Neuronal stem cell (in vitro differentiated cells): ENCODE measurements at regions not wholly inside any gene's neighbourhood (a gene's known extent, or its start where the extent isn't known, plus 50 kb on each side); places are given as distances from the start of the nearest gene placed in this dataset.

ENCODE experiments used
- DNase-seq: peaks from one replicate; pipeline ENCODE4 v3.0.0-alpha.2; 2013; ENCODE audit warnings: low spot score
- H2AFZ ChIP-seq: one replicate; pipeline ENCODE4 v1.6.1; 2013; ENCODE audit warnings: mild to moderate bottlenecking, low read length, inconsistent platforms
- H2AK5ac ChIP-seq: 2 replicates; pipeline ENCODE4 v1.6.1; 2013; ENCODE audit warnings: low read depth, mild to moderate bottlenecking, inconsistent platforms, low read length, moderate library complexity, mixed read lengths
- H2BK120ac ChIP-seq: 2 replicates; pipeline ENCODE4 v1.6.1; 2013; ENCODE audit warnings: low read depth, mild to moderate bottlenecking, inconsistent platforms, low read length, moderate library complexity, mixed read lengths
- H2BK12ac ChIP-seq: one replicate; pipeline ENCODE4 v1.6.1; 2013; ENCODE audit warnings: low read length, inconsistent platforms
- H2BK15ac ChIP-seq: 2 replicates; pipeline ENCODE4 v1.6.1; 2013; ENCODE audit warnings: mild to moderate bottlenecking, low read length, inconsistent platforms, mixed read lengths
- H2BK5ac ChIP-seq: one replicate; pipeline ENCODE4 v1.6.1; 2013; ENCODE audit warnings: inconsistent platforms, mild to moderate bottlenecking, low read length, moderate library complexity
- H3K14ac ChIP-seq: one replicate; pipeline ENCODE4 v1.6.1; 2013; ENCODE audit warnings: low read length, inconsistent platforms
- H3K18ac ChIP-seq: 2 replicates; pipeline ENCODE4 v1.6.1; 2013; ENCODE audit warnings: low read length, inconsistent platforms
- H3K23ac ChIP-seq: 2 replicates; pipeline ENCODE4 v1.6.1; 2013; ENCODE audit warnings: low read depth, mild to moderate bottlenecking, mixed read lengths, low read length, inconsistent platforms; ENCODE audit not compliant: poor library complexity
- H3K27ac ChIP-seq: replicated peaks from 3 replicates; pipeline ENCODE4 v1.5.1; 2013; ENCODE audit warnings: low read length, inconsistent platforms
- H3K27me3 ChIP-seq, 3 experiments: 2 replicates each; pipeline ENCODE4 v1.6.1; 2013; ENCODE audit warnings: low read length in 3 of 3, mild to moderate bottlenecking in 2 of 3, inconsistent platforms in 1 of 3, low read depth in 1 of 3, mixed read lengths in 1 of 3, moderate library complexity in 1 of 3; ENCODE audit not compliant: control insufficient read depth in 3 of 3, insufficient read depth in 3 of 3
- H3K36me3 ChIP-seq, 2 donors: replicated peaks in 1 of 2; 2 replicates each; pipeline ENCODE4 v1.6.1; 2013; ENCODE audit warnings: low read length in 2 of 2; ENCODE audit not compliant: control insufficient read depth in 2 of 2, insufficient read depth in 2 of 2
- H3K4ac ChIP-seq: 2 replicates; pipeline ENCODE4 v1.6.1; 2013; ENCODE audit warnings: inconsistent platforms, mild to moderate bottlenecking, low read length, moderate library complexity
- H3K4me1 ChIP-seq, 2 donors: 1 replicate in 1 of 2; 2 replicates in 1 of 2; pipeline ENCODE4 v1.6.1; 2013; ENCODE audit warnings: low read length in 2 of 2, low read depth in 1 of 2; ENCODE audit not compliant: control insufficient read depth in 2 of 2, insufficient read depth in 1 of 2
- H3K4me2 ChIP-seq: one replicate; pipeline ENCODE4 v1.6.1; 2013; ENCODE audit warnings: mild to moderate bottlenecking, low read length, inconsistent platforms; ENCODE audit not compliant: insufficient read depth, poor library complexity, severe bottlenecking
- H3K4me3 ChIP-seq, 2 donors: 2 replicates each; pipeline ENCODE4 v1.5.1; 2013; ENCODE audit warnings: low read length in 2 of 2, mild to moderate bottlenecking in 2 of 2, inconsistent platforms in 1 of 2, moderate library complexity in 1 of 2
- H3K79me1 ChIP-seq: one replicate; pipeline ENCODE4 v1.6.1; 2013; ENCODE audit warnings: low read depth, mild to moderate bottlenecking, inconsistent platforms, low read length, moderate library complexity
- H3K9ac ChIP-seq: one replicate; pipeline ENCODE4 v1.6.1; 2013; ENCODE audit warnings: mild to moderate bottlenecking, low read depth, low read length, inconsistent platforms; ENCODE audit not compliant: poor library complexity
- H3K9me3 ChIP-seq, 2 donors: replicated peaks in 1 of 2; 2 replicates each; pipeline versions ENCODE3 to v1.6.1; 2013; ENCODE audit warnings: low read length in 2 of 2, mild to moderate bottlenecking in 2 of 2, inconsistent platforms in 1 of 2, low read depth in 1 of 2, mixed read lengths in 1 of 2, moderate library complexity in 1 of 2; ENCODE audit not compliant: control insufficient read depth in 2 of 2, insufficient read depth in 1 of 2
- H4K8ac ChIP-seq: one replicate; pipeline ENCODE4 v1.6.1; 2013; ENCODE audit warnings: low read depth, mild to moderate bottlenecking, inconsistent platforms, low read length, moderate library complexity
- H4K91ac ChIP-seq: one replicate; pipeline ENCODE4 v1.6.1; 2013; ENCODE audit warnings: low read length, low read depth, mild to moderate bottlenecking, inconsistent platforms; ENCODE audit not compliant: poor library complexity
- WGBS, 2 donors: extraction: QIAGEN DNeasy Blood & Tissue Kit; methylation state at CpG; one replicate each; pipeline ENCODE4 v1.1.7; 2013; ENCODE audit warnings: missing lambda C conversion rate in 2 of 2, mixed read lengths in 1 of 2; ENCODE audit not compliant: insufficient read length in 2 of 2, insufficient replicate concordance in 1 of 2; ENCODE audit errors: extremely low coverage in 2 of 2; 5-methylcytosine and 5-hydroxymethylcytosine counted together

DNA sequence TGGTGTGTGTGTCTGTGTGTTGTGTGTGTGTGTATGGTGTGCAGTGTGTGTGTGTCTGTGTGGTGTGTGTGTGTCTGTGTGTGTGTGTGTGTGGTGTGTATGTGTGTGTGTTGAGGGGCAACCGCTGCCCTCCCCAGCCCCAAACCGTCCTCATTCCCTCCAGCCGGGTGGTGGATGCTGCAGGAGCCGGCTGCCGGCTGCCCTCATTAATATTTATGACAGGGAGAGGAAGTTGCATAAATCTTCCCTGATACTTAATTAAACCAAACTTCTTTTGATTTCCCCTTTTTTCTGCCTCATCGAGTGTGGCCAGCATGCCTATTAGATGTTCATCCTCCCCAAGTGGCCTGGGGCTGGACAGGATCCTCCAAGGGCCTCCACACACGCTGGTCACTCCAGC lies 121.4 kb upstream of the MVB12B start:
- H3K27me3 ChIP-seq = peaks cover 0 to 5% (median 0%) of the 10 kb centered on the region in 3 experiments
- H3K4me1 ChIP-seq = peaks cover 0 to 3% of the 10 kb centered on the region in 2 donors
- no peak overlapping the region for H2BK5ac ChIP-seq
- H2BK12ac ChIP-seq = no peak overlapping the region
- H3K4ac ChIP-seq = no peak overlapping the region
- H2AK5ac ChIP-seq = no peak overlapping the region
- no peak overlapping the region for H2AFZ ChIP-seq
- peaks cover 4% of the 10 kb centered on the region for H3K79me1 ChIP-seq
- no peak overlapping the region for H2BK120ac ChIP-seq
- DNase-seq = no peak
- peak overlapping the region; percentile 97 for H4K91ac ChIP-seq
- no CpG with 5 or more reads among the region's 7 CpGs for WGBS, 2 donors
- peaks cover 0 to 9% of the 10 kb centered on the region in 2 donors for H3K9me3 ChIP-seq
- H3K23ac ChIP-seq = peak overlapping the region; percentile 29
- H3K4me3 ChIP-seq = peak overlapping the region in 1 of 2 donors; percentile 42
- H3K18ac ChIP-seq = peak overlapping the region; percentile 44
- peak overlapping the region; percentile 52 for H4K8ac ChIP-seq
- no peaks in the 10 kb centered on the region for H3K36me3 ChIP-seq
- H3K27ac ChIP-seq = no peak overlapping the region
- H3K9ac ChIP-seq = peak overlapping the region; percentile 83
- peak overlapping the region; percentile 95 for H3K14ac ChIP-seq
- no peak overlapping the region for H2BK15ac ChIP-seq
- no peak overlapping the region for H3K4me2 ChIP-seq

DNA sequence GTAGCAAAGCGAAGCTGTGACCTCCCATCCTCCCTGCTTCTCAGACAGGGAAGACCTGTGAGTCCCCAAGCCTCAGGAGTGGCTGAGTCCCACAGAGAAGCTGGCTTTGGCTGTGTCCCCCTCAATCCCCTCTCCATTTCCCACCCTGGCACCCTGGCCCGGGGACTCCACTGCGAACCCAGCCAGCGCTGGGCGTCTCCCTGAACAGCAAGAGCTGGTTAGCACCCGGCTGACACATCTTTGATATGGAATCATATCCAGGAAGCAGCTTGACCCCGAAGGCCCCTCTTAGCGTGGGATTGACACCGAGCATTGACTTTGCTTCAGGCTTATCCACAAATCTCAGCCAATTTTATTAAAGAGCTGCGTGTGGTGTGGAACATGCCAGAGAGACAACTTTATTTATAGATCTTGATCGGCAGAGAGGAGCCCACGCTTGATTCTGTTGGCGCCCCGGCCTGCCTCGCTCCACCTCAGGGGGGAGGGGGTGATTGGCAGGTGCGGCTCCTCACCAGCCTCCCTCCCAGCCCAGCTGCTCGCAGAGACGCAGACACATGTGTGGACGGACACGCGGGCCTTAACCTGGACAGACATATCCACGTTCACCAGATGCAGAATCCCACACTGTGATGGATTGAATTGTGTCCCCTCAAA lies 120.7 kb upstream of the MVB12B start:
- Histone ChIP-seq H3K4me2 (no peak overlapping the region), H3K18ac (peak overlapping the region; percentile 58), H3K36me3 (no peaks in the 10 kb centered on the region), H3K27me3 (peaks cover 0 to 5% (median 0%) of the 10 kb centered on the region in 3 experiments), H2BK5ac (no peak overlapping the region), H3K79me1 (peaks cover 4% of the 10 kb centered on the region), H3K4me1 (peaks cover 0 to 3% of the 10 kb centered on the region in 2 donors), H2BK15ac (no peak overlapping the region), H2AK5ac (no peak overlapping the region), H4K91ac (no peak overlapping the region), H3K4ac (no peak overlapping the region), H2BK12ac (no peak overlapping the region), H3K4me3 (no peak overlapping the region), H3K23ac (no peak overlapping the region), H4K8ac (no peak overlapping the region), H3K9me3 (peaks cover 0 to 9% of the 10 kb centered on the region in 2 donors), H3K9ac (peak overlapping the region; percentile 25), H2BK120ac (no peak overlapping the region), H3K14ac (no peak overlapping the region), H2AFZ (no peak overlapping the region), H3K27ac (no peak overlapping the region)
- DNase-seq = no peak
- no CpG with 5 or more reads among the region's 22 CpGs for WGBS, 2 donors

DNA sequence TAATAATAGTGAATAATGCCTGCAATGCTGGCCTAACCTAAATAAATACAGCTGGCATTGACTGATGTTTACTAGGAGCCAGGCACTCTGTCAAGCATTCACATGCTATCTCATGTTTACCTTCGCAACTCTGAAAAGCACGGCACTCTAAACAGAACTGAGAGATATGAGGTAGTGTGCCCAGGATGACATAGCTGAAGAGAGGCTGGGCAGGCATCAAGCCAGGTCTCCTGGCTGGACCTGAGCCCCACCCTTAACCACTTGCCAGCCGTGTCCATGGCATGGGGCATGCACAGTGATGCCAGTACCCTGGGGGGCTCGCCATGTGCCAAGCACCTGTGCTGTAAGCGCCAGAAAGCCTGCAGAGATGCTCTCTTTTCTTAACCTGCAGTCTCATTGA lies 119.4 kb upstream of the MVB12B start:
- Histone ChIP-seq H3K14ac (no peak overlapping the region), H2AFZ (no peak overlapping the region), H3K4me1 (peaks cover 0 to 3% of the 10 kb centered on the region in 2 donors), H3K23ac (no peak overlapping the region), H3K4ac (no peak overlapping the region), H3K9me3 (peaks cover 0 to 8% of the 10 kb centered on the region in 2 donors), H4K91ac (no peak overlapping the region), H2BK120ac (no peak overlapping the region), H2BK5ac (no peak overlapping the region), H3K27me3 (peaks cover 0 to 5% (median 0%) of the 10 kb centered on the region in 3 experiments), H2BK15ac (peak overlapping the region; percentile 60), H3K18ac (no peak overlapping the region), H3K4me3 (peak overlapping the region in 1 of 2 donors; percentile 25), H3K36me3 (no peaks in the 10 kb centered on the region), H3K4me2 (no peak overlapping the region), H3K27ac (no peak overlapping the region), H2BK12ac (no peak overlapping the region), H2AK5ac (no peak overlapping the region), H3K9ac (no peak overlapping the region), H3K79me1 (peaks cover 4% of the 10 kb centered on the region), H4K8ac (no peak overlapping the region)
- DNase-seq = no peak
- no CpG with 5 or more reads among the region's 5 CpGs for WGBS, 2 donors

DNA sequence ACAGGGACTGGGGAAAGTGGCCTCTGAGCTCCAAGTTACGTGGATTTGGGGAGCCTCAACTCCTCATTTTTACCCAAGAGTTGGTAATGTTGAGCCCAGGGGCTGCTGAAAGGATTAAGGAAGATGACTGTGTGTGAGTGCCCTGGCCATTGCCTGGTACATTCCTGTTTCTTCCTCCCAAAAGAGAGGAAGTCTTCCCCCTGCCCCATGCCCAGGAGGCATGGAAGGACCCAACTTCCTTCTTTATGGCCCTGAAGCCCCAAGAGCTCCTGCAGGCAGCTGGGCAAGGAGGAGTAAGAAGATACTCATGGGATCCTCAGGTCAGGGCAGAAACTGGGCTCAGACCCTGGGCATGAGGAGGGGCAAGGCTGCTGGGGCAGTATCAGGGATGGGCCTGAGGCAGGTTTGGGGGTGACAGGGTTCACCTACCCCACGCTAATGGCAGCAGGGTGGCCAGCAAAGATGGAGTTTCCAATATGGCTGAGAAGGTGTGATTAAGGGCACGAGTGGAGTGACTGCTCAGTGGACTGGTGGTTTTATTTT lies 118.3 kb upstream of the MVB12B start:
- Histone ChIP-seq H3K27ac (no peak overlapping the region), H3K18ac (no peak overlapping the region), H3K4me3 (no peak overlapping the region), H2BK5ac (no peak overlapping the region), H3K36me3 (no peaks in the 10 kb centered on the region), H3K79me1 (peaks cover 4% of the 10 kb centered on the region), H2BK15ac (no peak overlapping the region), H2AFZ (no peak overlapping the region), H2BK120ac (no peak overlapping the region), H2BK12ac (no peak overlapping the region), H3K14ac (no peak overlapping the region), H3K4ac (no peak overlapping the region), H3K4me1 (peaks cover 0 to 3% of the 10 kb centered on the region in 2 donors), H3K23ac (peak overlapping the region; percentile 5), H3K4me2 (no peak overlapping the region), H2AK5ac (no peak overlapping the region), H3K9ac (no peak overlapping the region), H3K9me3 (peaks cover 0 to 14% of the 10 kb centered on the region in 2 donors), H4K8ac (no peak overlapping the region), H4K91ac (no peak overlapping the region), H3K27me3 (peaks cover 0 to 5% (median 0%) of the 10 kb centered on the region in 3 experiments)
- no peak for DNase-seq
- WGBS, 2 donors = no CpG with 5 or more reads among the region's 3 CpGs
